Body of pancreas (tissue), 4 donors: ENCODE measurements at regions not wholly inside any gene's neighbourhood (a gene's known extent, or its start where the extent isn't known, plus 50 kb on each side); places are given as distances from the start of the nearest gene placed in this dataset.
"Not testable (repeated sequence)": the region's sequence is repeated elsewhere in the genome, so short reads cannot be mapped to it uniquely, and the experiment has no call there.

ENCODE experiments used
- ATAC-seq: fragments of 150-250 bp; one replicate; pipeline ENCODE4 v1.9.1; 2016
- DNase-seq, 4 donors: peaks; one replicate each; pipeline ENCODE4 v3.0.0-alpha.2; 2019
- H3K27ac ChIP-seq, 4 donors: fragments of 200-600 bp; sonication (generic); 1 replicate in 3 of 4; 2 replicates in 1 of 4; pipeline versions ENCODE4 v1.5.1 to v1.6.1; 2016 to 2019; ENCODE audit warnings: mild to moderate bottlenecking in 1 of 4, mixed read lengths in 1 of 4, moderate library complexity in 1 of 4
- H3K27me3 ChIP-seq, 2 donors: fragments of 200-600 bp; sonication (generic); one replicate each; pipeline ENCODE4 v1.6.0; 2016; ENCODE audit warnings: mild to moderate bottlenecking in 1 of 2
- H3K36me3 ChIP-seq, 2 donors: fragments of 200-600 bp; sonication (generic); replicated peaks in 1 of 2; 2 replicates each; pipeline ENCODE4 v1.5.1; 2016; ENCODE audit warnings: low read depth in 2 of 2; ENCODE audit not compliant: insufficient read depth in 1 of 2
- H3K4me1 ChIP-seq: fragments of 200-600 bp; sonication (generic); one replicate; pipeline ENCODE4 v1.6.0; 2016
- H3K4me3 ChIP-seq, 2 donors: fragments of 200-600 bp; sonication (generic); 1 replicate in 1 of 2; 2 replicates in 1 of 2; pipeline ENCODE4 v1.5.1; 2016 to 2019
- H3K9me3 ChIP-seq, 3 donors: fragments of 200-600 bp; sonication (generic); 1 replicate in 2 of 3; 2 replicates in 1 of 3; pipeline ENCODE4 v1.5.1; 2016
- POLR2A ChIP-seq, 3 donors: fragments of 450-650 bp; IDR thresholded peaks; one replicate each; pipeline ENCODE4 v1.6.1; 2016; ENCODE audit warnings: antibody characterized with exemption in 3 of 3, mild to moderate bottlenecking in 2 of 3
- WGBS, 2 donors: methylation state at CpG; one replicate each; pipeline ENCODE4 v1.1.5; 2017; 5-methylcytosine and 5-hydroxymethylcytosine counted together
- intact Hi-C: fragments of 100-400 bp; cut with DNase I; formaldehyde crosslinking; loops from one replicate; pipeline ENCODE4 v1.15.1; 2023
- TF ChIP-seq, protein P1 (sequence below), 7 experiments: fragments of 450-650 bp in 4 of 7; fragments of 200-600 bp in 3 of 7; sonication (generic) in 3 of 7; IDR thresholded peaks; one replicate each; pipeline ENCODE4 v1.5.1; 2016 to 2019; ENCODE audit warnings: antibody characterized with exemption in 7 of 7

DNA sequence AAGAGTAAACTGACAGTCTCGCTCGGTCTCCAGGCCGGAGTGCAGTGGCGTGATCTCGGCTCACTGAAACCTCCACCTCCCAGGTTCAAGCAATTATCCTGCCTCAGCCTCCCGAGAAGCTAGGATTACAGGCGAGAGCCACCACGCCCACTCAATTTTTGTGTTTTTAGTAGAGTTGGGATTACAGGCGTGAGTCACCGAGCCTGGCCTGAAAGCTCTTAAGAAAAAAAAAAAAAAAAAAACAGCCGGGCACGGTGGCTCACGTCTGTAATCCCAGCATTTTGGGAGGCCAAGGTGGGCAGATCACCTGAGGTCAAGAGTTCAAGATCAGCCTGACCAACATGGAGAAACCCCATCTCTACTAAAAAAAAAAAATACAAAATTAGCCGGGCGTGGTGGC lies 55.3 kb upstream of the THOC2 start:
- H3K36me3 ChIP-seq, DNase-seq, ATAC-seq, H3K27ac ChIP-seq, intact Hi-C loops, H3K9me3 ChIP-seq, H3K4me1 ChIP-seq, H3K27me3 ChIP-seq, H3K4me3 ChIP-seq: not testable (repeated sequence)
- 88 to 91% methylated on average over 11 to 15 of the region's 15 CpGs for WGBS, 2 donors

DNA sequence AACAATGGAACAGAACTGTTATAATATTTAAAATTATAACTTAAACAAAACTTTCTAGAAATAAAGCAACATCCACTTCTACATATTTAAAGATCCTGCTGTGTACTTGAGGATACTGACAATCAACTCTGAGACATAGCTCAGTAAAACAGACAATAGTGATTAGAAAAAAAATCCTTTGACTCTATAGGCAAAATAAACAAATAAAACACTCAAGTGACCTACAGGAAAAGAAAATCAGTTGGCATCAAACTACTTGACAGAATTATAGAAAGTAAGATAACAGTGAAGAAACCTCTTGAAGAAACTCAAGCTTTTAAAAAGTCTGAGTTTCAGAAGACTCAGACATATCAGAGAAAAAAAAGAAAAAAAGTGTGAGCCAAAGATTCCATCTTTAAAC lies 55.9 kb upstream of the THOC2 start:
- DNase-seq (no peak), ATAC-seq (no peak)
- H3K36me3 ChIP-seq, result no peaks in the 10 kb centered on the region
- H3K4me1 ChIP-seq, result no peaks in the 10 kb centered on the region
- H3K4me3 ChIP-seq, result no peak overlapping the region
- no peaks in the 10 kb centered on the region for H3K9me3 ChIP-seq
- TF ChIP-seq, protein P1, sequence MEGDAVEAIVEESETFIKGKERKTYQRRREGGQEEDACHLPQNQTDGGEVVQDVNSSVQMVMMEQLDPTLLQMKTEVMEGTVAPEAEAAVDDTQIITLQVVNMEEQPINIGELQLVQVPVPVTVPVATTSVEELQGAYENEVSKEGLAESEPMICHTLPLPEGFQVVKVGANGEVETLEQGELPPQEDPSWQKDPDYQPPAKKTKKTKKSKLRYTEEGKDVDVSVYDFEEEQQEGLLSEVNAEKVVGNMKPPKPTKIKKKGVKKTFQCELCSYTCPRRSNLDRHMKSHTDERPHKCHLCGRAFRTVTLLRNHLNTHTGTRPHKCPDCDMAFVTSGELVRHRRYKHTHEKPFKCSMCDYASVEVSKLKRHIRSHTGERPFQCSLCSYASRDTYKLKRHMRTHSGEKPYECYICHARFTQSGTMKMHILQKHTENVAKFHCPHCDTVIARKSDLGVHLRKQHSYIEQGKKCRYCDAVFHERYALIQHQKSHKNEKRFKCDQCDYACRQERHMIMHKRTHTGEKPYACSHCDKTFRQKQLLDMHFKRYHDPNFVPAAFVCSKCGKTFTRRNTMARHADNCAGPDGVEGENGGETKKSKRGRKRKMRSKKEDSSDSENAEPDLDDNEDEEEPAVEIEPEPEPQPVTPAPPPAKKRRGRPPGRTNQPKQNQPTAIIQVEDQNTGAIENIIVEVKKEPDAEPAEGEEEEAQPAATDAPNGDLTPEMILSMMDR (IDR thresholded peaks at IDR 0.05), result no peak
- no peak for TF ChIP-seq POLR2A (IDR thresholded peaks at IDR 0.05)
- intact Hi-C loops, result no loop called here
- H3K27me3 ChIP-seq, result no peaks in the 10 kb centered on the region
- H3K27ac ChIP-seq, result no peak overlapping the region

DNA sequence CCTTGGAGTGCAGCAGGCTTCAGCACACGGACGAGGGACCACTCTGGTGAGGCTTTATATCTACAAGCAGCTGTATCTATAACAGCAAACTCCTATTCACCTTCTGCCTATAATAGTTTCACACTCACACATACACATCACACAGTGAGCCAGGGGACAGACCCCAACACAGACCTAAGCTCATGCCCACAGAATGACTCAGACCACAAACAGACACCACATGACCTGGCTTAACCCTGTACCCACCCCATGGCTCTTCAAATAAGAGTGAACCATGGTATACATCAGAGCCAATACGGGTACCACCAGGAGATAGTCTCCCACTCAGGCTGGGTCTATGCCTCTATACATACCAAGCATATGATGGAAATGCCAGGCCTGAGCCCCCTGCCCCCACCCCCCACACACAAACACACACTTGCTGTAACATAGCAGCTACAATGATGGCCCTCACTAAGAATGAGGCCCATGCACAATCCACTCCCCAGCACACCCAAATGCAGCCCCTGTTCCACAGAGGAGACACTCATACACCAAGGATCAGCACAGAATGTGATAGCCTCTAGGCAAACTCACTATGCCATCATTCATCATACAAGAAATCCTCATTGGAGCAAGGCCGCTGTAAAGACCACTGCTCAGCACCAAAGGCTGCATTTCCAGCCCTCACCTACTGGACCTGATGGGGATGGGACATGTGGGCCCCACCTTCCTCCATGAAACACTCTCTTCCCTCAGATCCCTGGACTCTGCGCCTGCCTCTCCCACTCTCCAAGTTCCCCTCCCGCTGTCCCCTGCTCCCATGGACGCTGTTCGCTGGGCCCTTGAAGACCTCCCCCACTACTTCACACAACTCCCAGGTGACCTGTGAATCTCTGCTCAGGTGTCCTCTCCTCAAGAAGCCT lies 62.1 kb upstream of the XIAP start:
- H3K4me1 ChIP-seq, result no peaks in the 10 kb centered on the region
- no peaks in the 10 kb centered on the region for H3K27me3 ChIP-seq
- no peaks in the 10 kb centered on the region for H3K36me3 ChIP-seq
- H3K9me3 ChIP-seq, result no peaks in the 10 kb centered on the region
- TF ChIP-seq, protein P1 (IDR thresholded peaks at IDR 0.05), result no peak
- no peak for TF ChIP-seq POLR2A (IDR thresholded peaks at IDR 0.05)
- DNase-seq (no peak), ATAC-seq (no peak)
- 88 to 93% methylated on average over 3 to 4 of the region's 8 CpGs for WGBS, 2 donors
- intact Hi-C loops, result no loop called here
- no peak overlapping the region for H3K27ac ChIP-seq
- no peak overlapping the region for H3K4me3 ChIP-seq

DNA sequence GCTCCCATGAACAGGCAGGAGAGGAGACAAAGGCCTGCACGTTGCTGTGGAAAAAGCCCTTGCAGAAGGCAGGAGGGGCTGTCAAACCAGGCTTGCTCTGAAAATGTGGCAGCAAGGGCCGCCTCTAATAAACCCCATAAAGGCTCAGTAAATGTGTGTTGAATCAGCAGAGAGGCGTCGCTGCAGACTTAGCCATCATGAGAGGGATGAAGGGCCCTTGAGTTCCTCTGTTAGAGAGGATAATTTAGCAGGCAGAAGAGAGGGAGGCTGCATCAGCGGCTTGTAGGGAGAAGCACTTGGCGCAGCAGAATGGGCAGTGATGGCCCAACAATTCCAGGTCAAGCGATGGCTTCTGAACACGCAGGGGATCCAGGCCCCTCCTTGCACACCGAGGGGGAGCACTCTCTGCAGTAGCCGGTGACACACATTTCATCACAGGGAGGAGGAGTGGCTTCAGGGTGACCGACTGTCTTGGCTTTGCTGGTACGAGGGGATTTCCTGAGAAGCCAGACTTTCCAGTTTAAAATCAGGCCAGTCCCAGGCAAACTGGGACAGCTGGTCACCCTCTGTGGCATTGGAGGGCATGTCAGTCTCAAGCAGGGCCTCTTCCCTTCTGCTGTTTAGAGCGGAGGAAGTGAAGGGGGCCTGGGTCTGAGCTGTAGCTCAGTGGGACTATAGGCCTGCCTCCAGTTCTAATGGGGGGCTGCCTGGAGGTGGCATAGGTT lies 61.0 kb upstream of the XIAP start:
- H3K36me3 ChIP-seq, ATAC-seq, H3K9me3 ChIP-seq, H3K4me3 ChIP-seq, DNase-seq, H3K4me1 ChIP-seq, H3K27me3 ChIP-seq, intact Hi-C loops, H3K27ac ChIP-seq: not testable (repeated sequence)
- 88 to 91% methylated on average over 4 to 5 of the region's 13 CpGs for WGBS, 2 donors

DNA sequence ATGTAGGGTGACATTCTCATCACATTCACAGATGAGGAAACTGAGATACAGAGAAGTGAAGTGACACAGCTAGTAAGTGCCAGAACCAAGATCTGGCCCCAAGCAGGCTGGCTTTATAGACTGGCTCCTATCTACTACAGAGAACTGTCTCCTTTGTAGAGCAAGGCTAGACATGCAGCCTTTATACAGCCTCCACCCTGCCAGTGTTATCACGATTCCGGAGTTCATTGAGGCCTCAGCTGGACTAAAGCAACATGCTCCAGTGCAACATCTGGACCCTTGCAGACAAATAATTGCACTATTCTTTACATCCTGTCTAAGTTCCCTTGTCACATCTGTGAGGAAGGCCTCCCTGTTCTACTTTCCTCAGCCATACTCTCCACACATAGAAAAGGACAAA lies 58.0 kb upstream of the XIAP start:
- no peak for ATAC-seq

More for the DNA sequence above, 58.0 kb upstream of the XIAP start:
- H3K27ac ChIP-seq, result no peak overlapping the region
- no peaks in the 10 kb centered on the region for H3K9me3 ChIP-seq
- no peak overlapping the region for H3K4me3 ChIP-seq
- no peaks in the 10 kb centered on the region for H3K4me1 ChIP-seq
- DNase-seq, result no peak
- TF ChIP-seq POLR2A (IDR thresholded peaks at IDR 0.05), result no peak
- TF ChIP-seq, protein P1 (IDR thresholded peaks at IDR 0.05), result no peak
- H3K27me3 ChIP-seq, result no peaks in the 10 kb centered on the region
- intact Hi-C loops, result no loop called here
- no CpG with 5 or more reads among the region's 2 CpGs for WGBS, 2 donors
- no peaks in the 10 kb centered on the region for H3K36me3 ChIP-seq
